ENCODE measurements at regions not wholly inside any gene's neighbourhood (a gene's known extent, or its start where the extent isn't known, plus 50 kb on each side); places are given as distances from the start of the nearest gene placed in this dataset.

- DNase-seq: no peak
- TF ChIP-seq, protein P1, sequence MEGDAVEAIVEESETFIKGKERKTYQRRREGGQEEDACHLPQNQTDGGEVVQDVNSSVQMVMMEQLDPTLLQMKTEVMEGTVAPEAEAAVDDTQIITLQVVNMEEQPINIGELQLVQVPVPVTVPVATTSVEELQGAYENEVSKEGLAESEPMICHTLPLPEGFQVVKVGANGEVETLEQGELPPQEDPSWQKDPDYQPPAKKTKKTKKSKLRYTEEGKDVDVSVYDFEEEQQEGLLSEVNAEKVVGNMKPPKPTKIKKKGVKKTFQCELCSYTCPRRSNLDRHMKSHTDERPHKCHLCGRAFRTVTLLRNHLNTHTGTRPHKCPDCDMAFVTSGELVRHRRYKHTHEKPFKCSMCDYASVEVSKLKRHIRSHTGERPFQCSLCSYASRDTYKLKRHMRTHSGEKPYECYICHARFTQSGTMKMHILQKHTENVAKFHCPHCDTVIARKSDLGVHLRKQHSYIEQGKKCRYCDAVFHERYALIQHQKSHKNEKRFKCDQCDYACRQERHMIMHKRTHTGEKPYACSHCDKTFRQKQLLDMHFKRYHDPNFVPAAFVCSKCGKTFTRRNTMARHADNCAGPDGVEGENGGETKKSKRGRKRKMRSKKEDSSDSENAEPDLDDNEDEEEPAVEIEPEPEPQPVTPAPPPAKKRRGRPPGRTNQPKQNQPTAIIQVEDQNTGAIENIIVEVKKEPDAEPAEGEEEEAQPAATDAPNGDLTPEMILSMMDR (IDR thresholded peaks at IDR 0.05): no peak
- intact Hi-C loops (cut with DNase I): no loop called here
- no peaks in the 10 kb centered on the region for H3K9me3 ChIP-seq
- no peaks in the 10 kb centered on the region for H3K27me3 ChIP-seq
- no peaks in the 10 kb centered on the region for H3K36me3 ChIP-seq
- H3K27ac ChIP-seq: no peak overlapping the region
- H3K4me1 ChIP-seq: no peaks in the 10 kb centered on the region
- H3K9ac ChIP-seq (ENCODE audit: low read depth in 2 of 2, low read length in 2 of 2): no peak overlapping the region
- H3K4me3 ChIP-seq: no peak overlapping the region
Observed at GRCh38 chr3:117790235-117790987, 1080.8 kb downstream of the TUSC7 start.

GRCh38 chr3:117793622-117794265 lies 1084.2 kb downstream of the TUSC7 start:
- no peaks in the 10 kb centered on the region for H3K9me3 ChIP-seq
- no peak for DNase-seq
- no peaks in the 10 kb centered on the region for H3K4me1 ChIP-seq
- TF ChIP-seq, protein P1 (IDR thresholded peaks at IDR 0.05): no peak
- H3K4me3 ChIP-seq: no peak overlapping the region
- H3K27ac ChIP-seq: no peak overlapping the region
- intact Hi-C loops (cut with DNase I): no loop called here
- no peak overlapping the region for H3K9ac ChIP-seq (ENCODE audit: low read depth in 2 of 2, low read length in 2 of 2)
- H3K27me3 ChIP-seq: no peaks in the 10 kb centered on the region
- H3K36me3 ChIP-seq: no peaks in the 10 kb centered on the region

GRCh38 chr3:117798221-117798620 lies 1088.6 kb downstream of the TUSC7 start:
- H3K4me1 ChIP-seq: no peaks in the 10 kb centered on the region
- H3K9ac ChIP-seq (ENCODE audit: low read depth in 2 of 2, low read length in 2 of 2): no peak overlapping the region
- no peak for DNase-seq
- TF ChIP-seq, protein P1 (IDR thresholded peaks at IDR 0.05): no peak
- H3K4me3 ChIP-seq: no peak overlapping the region
- no peaks in the 10 kb centered on the region for H3K27me3 ChIP-seq
- intact Hi-C loops (cut with DNase I): no loop called here
- no peak overlapping the region for H3K27ac ChIP-seq
- no peaks in the 10 kb centered on the region for H3K9me3 ChIP-seq
- H3K36me3 ChIP-seq: no peaks in the 10 kb centered on the region

DNA sequence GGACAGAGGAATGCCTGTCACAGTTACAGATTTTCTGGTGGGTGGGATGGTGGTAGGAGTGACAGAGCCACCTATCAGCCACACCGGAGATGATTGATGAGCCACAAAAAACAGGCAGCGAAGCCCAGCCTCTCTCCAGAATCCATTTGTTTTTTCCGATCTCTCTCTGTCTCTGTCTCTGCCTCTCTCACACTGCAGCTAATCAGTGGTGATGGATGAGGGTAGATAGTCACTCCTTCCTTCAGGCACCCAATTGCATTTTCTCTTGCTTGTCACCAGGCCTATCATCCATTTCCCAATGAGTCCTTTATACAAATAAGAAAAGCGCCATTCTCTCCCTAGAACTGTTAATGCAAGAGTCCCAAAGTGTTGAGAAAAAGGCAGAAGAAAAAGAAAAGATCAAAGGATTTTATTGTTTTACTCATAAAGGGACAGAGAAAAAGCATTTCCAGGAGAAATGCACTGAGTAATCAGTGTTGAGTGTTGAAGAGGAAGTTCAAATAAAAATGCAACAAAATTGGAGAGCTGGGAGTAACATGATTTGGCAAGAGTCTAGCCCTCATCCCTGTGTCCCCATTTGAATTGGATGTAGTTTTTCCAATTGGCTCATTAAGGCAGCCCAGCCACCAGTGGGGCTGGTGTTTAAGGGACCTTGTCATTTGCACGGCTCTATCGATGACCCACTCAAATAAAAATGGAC lies 1089.3 kb downstream of the TUSC7 start:
- DNase-seq: no peak
- TF ChIP-seq, protein P1 (IDR thresholded peaks at IDR 0.05): no peak

GRCh38 chr3:117799387-117799735 lies 1089.8 kb downstream of the TUSC7 start:
- no peak for DNase-seq
- Histone ChIP-seq H3K36me3 (no peaks in the 10 kb centered on the region), H3K27ac (no peak overlapping the region), H3K4me3 (no peak overlapping the region), H3K4me1 (no peaks in the 10 kb centered on the region), H3K9ac (ENCODE audit: low read depth in 2 of 2, low read length in 2 of 2) (no peak overlapping the region), H3K27me3 (no peaks in the 10 kb centered on the region), H3K9me3 (no peaks in the 10 kb centered on the region)
- TF ChIP-seq, protein P1 (IDR thresholded peaks at IDR 0.05): no peak
- intact Hi-C loops (cut with DNase I): no loop called here

More for the DNA sequence above, 1089.3 kb downstream of the TUSC7 start:
- Histone ChIP-seq H3K4me1 (no peaks in the 10 kb centered on the region), H3K36me3 (no peaks in the 10 kb centered on the region), H3K9ac (ENCODE audit: low read depth in 2 of 2, low read length in 2 of 2) (no peak overlapping the region), H3K9me3 (no peaks in the 10 kb centered on the region), H3K27ac (no peak overlapping the region), H3K4me3 (no peak overlapping the region), H3K27me3 (no peaks in the 10 kb centered on the region)
- intact Hi-C loops (cut with DNase I): no loop called here

All from colonic mucosa (tissue), 4 donors.